A549 (cell line): ENCODE measurements at regions not wholly inside any gene's neighbourhood (a gene's known extent, or its start where the extent isn't known, plus 50 kb on each side); places are given as distances from the start of the nearest gene placed in this dataset.

ENCODE experiments used
- ATAC-seq, 2 experiments: fragments of 200-7000 bp in 1 of 2; fragments of >200 bp in 1 of 2; cut with Nextera tagmentation in 1 of 2; cut with Tn5 transposase in 1 of 2; 3 replicates each; pipeline versions ENCODE4 v1.8.0 to v1.9.1; 2018 to 2020; ENCODE audit warnings: mild to moderate bottlenecking in 1 of 2, moderate library complexity in 1 of 2
- CTCF ChIA-PET: fragments of 300-600 bp; sonication (Branson Sonifier 250); formaldehyde crosslinking; extraction: SDS; loops from one replicate; lab custom pipeline; 2021; ENCODE audit warnings: antibody characterized with exemption, inconsistent platforms; lab: Yijun Ruan, JAX
- POLR2A ChIA-PET: fragments of 350-600 bp; formaldehyde crosslinking; extraction: SDS; loops from one replicate; lab custom pipeline; 2021; ENCODE audit warnings: antibody characterized with exemption, inconsistent platforms; lab: Yijun Ruan, JAX
- DNase-seq, 2 experiments: peaks; one replicate each; pipeline versions ENCODE4 v3.0.0 to v3.0.0-alpha.2; 2011 to 2016; ENCODE audit warnings: low read depth in 1 of 2, low spot score in 1 of 2
- FAIRE-seq: peaks from 2 replicates; lab custom pipeline; 2011; peaks lifted over from hg19 to GRCh38; lab: Jason Lieb, UNC
- H3K27ac ChIP-seq, 2 experiments: fragments of >200 bp; sonication (Bioruptor Twin); formaldehyde crosslinking; 3 replicates each; pipeline ENCODE4 v1.5.1; 2016 to 2017
- H3K4me1 ChIP-seq: fragments of >200 bp; sonication (Bioruptor Twin); formaldehyde crosslinking; 3 replicates; pipeline ENCODE4 v1.6.1; 2016
- H3K4me2 ChIP-seq: fragments of >200 bp; sonication (Bioruptor Twin); formaldehyde crosslinking; 3 replicates; pipeline ENCODE4 v1.6.1; 2016
- H3K4me3 ChIP-seq: fragments of >200 bp; sonication (Bioruptor Twin); formaldehyde crosslinking; 3 replicates; pipeline ENCODE4 v1.5.1; 2016
- H3K9me3 ChIP-seq: fragments of >200 bp; sonication (Bioruptor Twin); formaldehyde crosslinking; 3 replicates; pipeline ENCODE4 v1.6.1; 2016
- ATOH8 ChIP-seq: fragments of 250-450 bp; sonication (Bioruptor Pico); IDR thresholded peaks from 2 replicates; pipeline ENCODE4 v1.5.0; 2020; ENCODE audit warnings: low read depth, mild to moderate bottlenecking, moderate library complexity
- BHLHE40 ChIP-seq: IDR thresholded peaks from 2 replicates; pipeline ENCODE4 v1.6.1; 2012; ENCODE audit warnings: low read depth, low read length, inconsistent platforms
- CBX8 ChIP-seq: fragments of 200-600 bp; sonication (generic); IDR thresholded peaks from 2 replicates; pipeline ENCODE4 v1.6.1; 2016
- CEBPB ChIP-seq, 2 experiments: fragments of >200 bp in 1 of 2; sonication (Bioruptor Twin) in 1 of 2; formaldehyde crosslinking in 1 of 2; IDR thresholded peaks; 2 replicates each; pipeline ENCODE4 v1.6.1; 2012 to 2016
- CHD2 ChIP-seq: fragments of 150-350 bp; IDR thresholded peaks from 2 replicates; pipeline ENCODE4 v1.6.1; 2014; ENCODE audit warnings: low read length; ENCODE audit not compliant: partially characterized antibody
- E2F6 ChIP-seq: IDR thresholded peaks from 2 replicates; pipeline ENCODE4 v1.6.1; 2012; ENCODE audit warnings: low read depth, borderline replicate concordance
- EHMT2 ChIP-seq: fragments of 200-600 bp; sonication (generic); IDR thresholded peaks from 2 replicates; pipeline ENCODE4 v1.6.1; 2016; ENCODE audit warnings: antibody characterized with exemption, low read depth, mild to moderate bottlenecking, moderate library complexity
- ELK1 ChIP-seq: fragments of 150-350 bp; IDR thresholded peaks from 2 replicates; pipeline ENCODE4 v1.6.1; 2014; ENCODE audit warnings: low read depth, mild to moderate bottlenecking, low read length
- FOSB ChIP-seq: fragments of 250-450 bp; sonication (Bioruptor Pico); IDR thresholded peaks from 2 replicates; pipeline ENCODE4 v1.5.0; 2020; ENCODE audit warnings: mild to moderate bottlenecking, moderate library complexity
- FOSL2 ChIP-seq, 2 experiments: fragments of 450-650 bp in 1 of 2; fragments of >200 bp in 1 of 2; sonication (Bioruptor Twin) in 1 of 2; formaldehyde crosslinking; IDR thresholded peaks; 2 replicates each; pipeline versions ENCODE4 v1.5.0 to v1.6.1; 2016 to 2020; ENCODE audit warnings: mild to moderate bottlenecking in 1 of 2, moderate library complexity in 1 of 2
- GATA3 ChIP-seq: IDR thresholded peaks from 2 replicates; pipeline ENCODE4 v1.6.1; 2012; ENCODE audit warnings: borderline replicate concordance
- HOXA7 ChIP-seq: fragments of 250-450 bp; sonication (Bioruptor Pico); IDR thresholded peaks from 2 replicates; pipeline ENCODE4 v1.5.0; 2020; ENCODE audit warnings: mild to moderate bottlenecking, moderate library complexity
- HOXB5 ChIP-seq: fragments of 250-450 bp; sonication (Bioruptor Pico); IDR thresholded peaks from 2 replicates; pipeline ENCODE4 v1.5.0; 2020; ENCODE audit warnings: mild to moderate bottlenecking, moderate library complexity
- JUNB ChIP-seq: fragments of >200 bp; sonication (Bioruptor Twin); formaldehyde crosslinking; IDR thresholded peaks from 2 replicates; pipeline ENCODE4 v1.6.1; 2016
- KDM5A ChIP-seq: fragments of 200-600 bp; sonication (generic); IDR thresholded peaks from 2 replicates; pipeline ENCODE4 v1.6.1; 2016; ENCODE audit warnings: antibody characterized with exemption, mild to moderate bottlenecking
- MAFK ChIP-seq: fragments of 450-650 bp; IDR thresholded peaks from 2 replicates; pipeline ENCODE4 v1.6.1; 2014; ENCODE audit not compliant: partially characterized antibody
- MAX ChIP-seq: IDR thresholded peaks from 2 replicates; pipeline ENCODE4 v1.6.1; 2012
- MYC ChIP-seq: IDR thresholded peaks from 2 replicates; pipeline ENCODE4 v1.6.1; 2012; ENCODE audit warnings: mild to moderate bottlenecking, inconsistent platforms, low read length, improper control_type of control experiment, borderline replicate concordance
- POLR2AphosphoS2 ChIP-seq: conservative IDR thresholded peaks from 2 replicates; pipeline ENCODE4 v1.6.1; 2012; ENCODE audit warnings: low read length, improper control_type of control experiment, inconsistent platforms
- RARB ChIP-seq: fragments of 250-450 bp; sonication (Bioruptor Pico); IDR thresholded peaks from 2 replicates; pipeline ENCODE4 v1.8.0; 2021; ENCODE audit warnings: mild to moderate bottlenecking, moderate library complexity
- RCOR1 ChIP-seq: fragments of 150-350 bp; IDR thresholded peaks from 2 replicates; pipeline ENCODE4 v1.6.1; 2014; ENCODE audit warnings: antibody characterized with exemption, low read length, low read depth
- REST ChIP-seq: fragments of 200-600 bp; sonication (generic); IDR thresholded peaks from 2 replicates; pipeline ENCODE4 v1.6.1; 2016; ENCODE audit warnings: antibody characterized with exemption, mild to moderate bottlenecking, moderate library complexity
- USF2 ChIP-seq: fragments of 450-650 bp; IDR thresholded peaks from 2 replicates; pipeline ENCODE4 v1.6.1; 2014; ENCODE audit warnings: antibody characterized with exemption
- ZFP36 ChIP-seq: fragments of 450-650 bp; IDR thresholded peaks from 2 replicates; pipeline ENCODE4 v1.6.1; 2014; ENCODE audit warnings: borderline replicate concordance; ENCODE audit not compliant: partially characterized antibody
- ZSCAN20 ChIP-seq: fragments of 250-450 bp; sonication (Bioruptor Pico); IDR thresholded peaks from 2 replicates; pipeline ENCODE4 v1.8.0; 2022; ENCODE audit warnings: mild to moderate bottlenecking, moderate library complexity
- WGBS: methylation state at CpG from one replicate; pipeline ENCODE4 v1.1.6; 2017; ENCODE audit errors: missing lambda C conversion rate; 5-methylcytosine and 5-hydroxymethylcytosine counted together

- no peak overlapping the region for H3K4me3 ChIP-seq
- H3K9me3 ChIP-seq, result no peaks in the 10 kb centered on the region
- ChIA-PET POLR2A (no interaction called here), CTCF (no interaction called here)
- H3K4me2 ChIP-seq, result no peak overlapping the region
- TF ChIP-seq ELK1 (no peak), ATOH8 (CRISPR knock-in tag) (no peak), FOSL2 (IDR thresholded peaks at IDR 0.05) (no peak), FOSL2 (CRISPR knock-in tag; IDR thresholded peaks at IDR 0.05) (no peak), E2F6 (no peak), EHMT2 (no peak), HOXB5 (CRISPR knock-in tag) (no peak), CBX8 (no peak), GATA3 (no peak)
- DNase-seq (no peak), FAIRE-seq (no peak), ATAC-seq (no peak)
- no peaks in the 10 kb centered on the region for H3K4me1 ChIP-seq
- H3K27ac ChIP-seq, result no peak overlapping the region
- WGBS, result 0% methylated on average over 7 of the region's 9 CpGs
Observed at GRCh38 chr5:163915481-163915961, 410.1 kb downstream of the MAT2B start.

- H3K4me3 ChIP-seq, result no peak overlapping the region
- H3K4me2 ChIP-seq, result no peak overlapping the region
- no peak overlapping the region for H3K27ac ChIP-seq
- H3K4me1 ChIP-seq, result no peaks in the 10 kb centered on the region
- FAIRE-seq (no peak), DNase-seq (no peak), ATAC-seq (no peak)
- TF ChIP-seq FOSL2 (IDR thresholded peaks at IDR 0.05) (no peak), FOSL2 (CRISPR knock-in tag; IDR thresholded peaks at IDR 0.05) (no peak), FOSB (no peak), CHD2 (no peak), MAFK (no peak), MYC (no peak), JUNB (no peak), MAX (no peak), ZFP36 (no peak), BHLHE40 (no peak), HOXA7 (CRISPR knock-in tag) (no peak)
- WGBS, result 11% methylated on average over 2 of the region's 2 CpGs
- POLR2A ChIA-PET, result no interaction called here
- no peaks in the 10 kb centered on the region for H3K9me3 ChIP-seq
- CTCF ChIA-PET, result no interaction called here
Observed at GRCh38 chr5:163916376-163916775, 411.0 kb downstream of the MAT2B start.

GRCh38 chr5:163916861-163917260 lies 411.4 kb downstream of the MAT2B start:
- no peak for ATAC-seq
- DNase-seq, result no peak
- Histone ChIP-seq H3K4me3 (no peak overlapping the region), H3K4me2 (no peak overlapping the region), H3K4me1 (no peaks in the 10 kb centered on the region), H3K9me3 (no peaks in the 10 kb centered on the region), H3K27ac (no peak overlapping the region)
- WGBS, result 19% methylated on average over 1 of the region's 1 CpG
- TF ChIP-seq ZSCAN20 (CRISPR knock-in tag) (no peak), USF2 (no peak), POLR2AphosphoS2 (no peak), CEBPB (IDR thresholded peaks at IDR 0.05) (no peak), JUNB (no peak), MAFK (no peak), REST (no peak), KDM5A (no peak), HOXA7 (CRISPR knock-in tag) (no peak), E2F6 (no peak), ATOH8 (CRISPR knock-in tag) (no peak), EHMT2 (no peak), RARB (CRISPR knock-in tag) (no peak), RCOR1 (no peak), FOSL2 (IDR thresholded peaks at IDR 0.05) (no peak), FOSL2 (CRISPR knock-in tag; IDR thresholded peaks at IDR 0.05) (no peak)
- FAIRE-seq, result no peak
- CTCF ChIA-PET, result no interaction called here
- POLR2A ChIA-PET, result no interaction called here
